ENCODE measurements at regions not wholly inside any gene's neighbourhood (a gene's known extent, or its start where the extent isn't known, plus 50 kb on each side); places are given as distances from the start of the nearest gene placed in this dataset.

DNA sequence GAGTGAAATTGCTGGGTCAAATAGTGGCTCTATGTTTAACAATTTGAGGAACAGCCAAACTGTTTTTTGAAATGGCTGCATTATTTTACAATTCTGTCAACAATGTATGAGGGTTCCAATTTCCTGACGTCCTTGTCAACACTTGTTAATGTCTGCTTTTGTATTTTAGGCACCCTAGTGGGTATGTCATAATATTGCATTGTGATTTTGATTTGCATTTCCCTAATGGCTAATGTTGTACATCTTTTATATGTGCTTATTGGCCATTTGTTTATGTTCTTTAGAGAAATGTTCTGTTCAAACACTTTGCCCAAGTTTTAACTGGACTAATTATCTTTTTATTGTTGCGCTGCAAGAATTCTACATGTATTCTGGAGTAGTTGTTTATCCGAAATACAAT lies 93.2 kb downstream of the GPR65 start:
- Mint-ChIP-seq H3K4me3 (no peak overlapping the region), H3K27me3 (ENCODE audit: low read depth) (no peaks in the 10 kb centered on the region), H3K27ac (no peak overlapping the region), H3K9me3 (no peaks in the 10 kb centered on the region; the same call in 1 of the 2 replicates), H3K36me3 (no peaks in the 10 kb centered on the region), H3K4me1 (peaks cover 20% of the 10 kb centered on the region)
- ATAC-seq, result no peak
- POLR2A ChIA-PET, result interaction anchor here (0.7 kb wide), 1 partner anchor 105 kb away, joined by 4 read pairs; no protein-coding TSS in a partner anchor
- DNase-seq (ENCODE audit: low spot score), result no peak
- TF ChIP-seq, protein P1, sequence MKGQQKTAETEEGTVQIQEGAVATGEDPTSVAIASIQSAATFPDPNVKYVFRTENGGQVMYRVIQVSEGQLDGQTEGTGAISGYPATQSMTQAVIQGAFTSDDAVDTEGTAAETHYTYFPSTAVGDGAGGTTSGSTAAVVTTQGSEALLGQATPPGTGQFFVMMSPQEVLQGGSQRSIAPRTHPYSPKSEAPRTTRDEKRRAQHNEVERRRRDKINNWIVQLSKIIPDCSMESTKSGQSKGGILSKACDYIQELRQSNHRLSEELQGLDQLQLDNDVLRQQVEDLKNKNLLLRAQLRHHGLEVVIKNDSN (CRISPR knock-in tag; IDR thresholded peaks at IDR 0.05), result no peak
- TF ChIP-seq ZNF138 (CRISPR knock-in tag; conservative IDR thresholded peaks at IDR 0.05) (no peak), SMAD4 (CRISPR knock-in tag; IDR thresholded peaks at IDR 0.05) (no peak), ZNF263 (CRISPR knock-in tag; IDR thresholded peaks at IDR 0.05; ENCODE audit: low read depth) (no peak), SP1 (CRISPR knock-in tag; conservative IDR thresholded peaks at IDR 0.05) (no peak), MYBL2 (CRISPR knock-in tag; IDR thresholded peaks at IDR 0.05) (no peak), TP53 (CRISPR knock-in tag; IDR thresholded peaks at IDR 0.05) (no peak), ZNF219 (CRISPR knock-in tag; IDR thresholded peaks at IDR 0.05; ENCODE audit: borderline replicate concordance) (no peak), ZNF396 (CRISPR knock-in tag; IDR thresholded peaks at IDR 0.05; ENCODE audit: borderline replicate concordance) (no peak), ZNF232 (CRISPR knock-in tag; IDR thresholded peaks at IDR 0.05) (no peak), SOX15 (CRISPR knock-in tag; IDR thresholded peaks at IDR 0.05) (no peak), JAZF1 (CRISPR knock-in tag; IDR thresholded peaks at IDR 0.05) (no peak), RORB (CRISPR knock-in tag; IDR thresholded peaks at IDR 0.05) (no peak), NR2C2 (CRISPR knock-in tag; IDR thresholded peaks at IDR 0.05) (no peak)
- TF ChIP-seq, protein P2, sequence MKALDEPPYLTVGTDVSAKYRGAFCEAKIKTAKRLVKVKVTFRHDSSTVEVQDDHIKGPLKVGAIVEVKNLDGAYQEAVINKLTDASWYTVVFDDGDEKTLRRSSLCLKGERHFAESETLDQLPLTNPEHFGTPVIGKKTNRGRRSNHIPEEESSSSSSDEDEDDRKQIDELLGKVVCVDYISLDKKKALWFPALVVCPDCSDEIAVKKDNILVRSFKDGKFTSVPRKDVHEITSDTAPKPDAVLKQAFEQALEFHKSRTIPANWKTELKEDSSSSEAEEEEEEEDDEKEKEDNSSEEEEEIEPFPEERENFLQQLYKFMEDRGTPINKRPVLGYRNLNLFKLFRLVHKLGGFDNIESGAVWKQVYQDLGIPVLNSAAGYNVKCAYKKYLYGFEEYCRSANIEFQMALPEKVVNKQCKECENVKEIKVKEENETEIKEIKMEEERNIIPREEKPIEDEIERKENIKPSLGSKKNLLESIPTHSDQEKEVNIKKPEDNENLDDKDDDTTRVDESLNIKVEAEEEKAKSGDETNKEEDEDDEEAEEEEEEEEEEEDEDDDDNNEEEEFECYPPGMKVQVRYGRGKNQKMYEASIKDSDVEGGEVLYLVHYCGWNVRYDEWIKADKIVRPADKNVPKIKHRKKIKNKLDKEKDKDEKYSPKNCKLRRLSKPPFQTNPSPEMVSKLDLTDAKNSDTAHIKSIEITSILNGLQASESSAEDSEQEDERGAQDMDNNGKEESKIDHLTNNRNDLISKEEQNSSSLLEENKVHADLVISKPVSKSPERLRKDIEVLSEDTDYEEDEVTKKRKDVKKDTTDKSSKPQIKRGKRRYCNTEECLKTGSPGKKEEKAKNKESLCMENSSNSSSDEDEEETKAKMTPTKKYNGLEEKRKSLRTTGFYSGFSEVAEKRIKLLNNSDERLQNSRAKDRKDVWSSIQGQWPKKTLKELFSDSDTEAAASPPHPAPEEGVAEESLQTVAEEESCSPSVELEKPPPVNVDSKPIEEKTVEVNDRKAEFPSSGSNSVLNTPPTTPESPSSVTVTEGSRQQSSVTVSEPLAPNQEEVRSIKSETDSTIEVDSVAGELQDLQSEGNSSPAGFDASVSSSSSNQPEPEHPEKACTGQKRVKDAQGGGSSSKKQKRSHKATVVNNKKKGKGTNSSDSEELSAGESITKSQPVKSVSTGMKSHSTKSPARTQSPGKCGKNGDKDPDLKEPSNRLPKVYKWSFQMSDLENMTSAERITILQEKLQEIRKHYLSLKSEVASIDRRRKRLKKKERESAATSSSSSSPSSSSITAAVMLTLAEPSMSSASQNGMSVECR (CRISPR knock-in tag; IDR thresholded peaks at IDR 0.05; ENCODE audit: borderline replicate concordance), result no peak
- TF ChIP-seq, protein P3, sequence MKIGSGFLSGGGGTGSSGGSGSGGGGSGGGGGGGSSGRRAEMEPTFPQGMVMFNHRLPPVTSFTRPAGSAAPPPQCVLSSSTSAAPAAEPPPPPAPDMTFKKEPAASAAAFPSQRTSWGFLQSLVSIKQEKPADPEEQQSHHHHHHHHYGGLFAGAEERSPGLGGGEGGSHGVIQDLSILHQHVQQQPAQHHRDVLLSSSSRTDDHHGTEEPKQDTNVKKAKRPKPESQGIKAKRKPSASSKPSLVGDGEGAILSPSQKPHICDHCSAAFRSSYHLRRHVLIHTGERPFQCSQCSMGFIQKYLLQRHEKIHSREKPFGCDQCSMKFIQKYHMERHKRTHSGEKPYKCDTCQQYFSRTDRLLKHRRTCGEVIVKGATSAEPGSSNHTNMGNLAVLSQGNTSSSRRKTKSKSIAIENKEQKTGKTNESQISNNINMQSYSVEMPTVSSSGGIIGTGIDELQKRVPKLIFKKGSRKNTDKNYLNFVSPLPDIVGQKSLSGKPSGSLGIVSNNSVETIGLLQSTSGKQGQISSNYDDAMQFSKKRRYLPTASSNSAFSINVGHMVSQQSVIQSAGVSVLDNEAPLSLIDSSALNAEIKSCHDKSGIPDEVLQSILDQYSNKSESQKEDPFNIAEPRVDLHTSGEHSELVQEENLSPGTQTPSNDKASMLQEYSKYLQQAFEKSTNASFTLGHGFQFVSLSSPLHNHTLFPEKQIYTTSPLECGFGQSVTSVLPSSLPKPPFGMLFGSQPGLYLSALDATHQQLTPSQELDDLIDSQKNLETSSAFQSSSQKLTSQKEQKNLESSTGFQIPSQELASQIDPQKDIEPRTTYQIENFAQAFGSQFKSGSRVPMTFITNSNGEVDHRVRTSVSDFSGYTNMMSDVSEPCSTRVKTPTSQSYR (CRISPR knock-in tag; IDR thresholded peaks at IDR 0.05), result no peak
- TF ChIP-seq, protein P4, sequence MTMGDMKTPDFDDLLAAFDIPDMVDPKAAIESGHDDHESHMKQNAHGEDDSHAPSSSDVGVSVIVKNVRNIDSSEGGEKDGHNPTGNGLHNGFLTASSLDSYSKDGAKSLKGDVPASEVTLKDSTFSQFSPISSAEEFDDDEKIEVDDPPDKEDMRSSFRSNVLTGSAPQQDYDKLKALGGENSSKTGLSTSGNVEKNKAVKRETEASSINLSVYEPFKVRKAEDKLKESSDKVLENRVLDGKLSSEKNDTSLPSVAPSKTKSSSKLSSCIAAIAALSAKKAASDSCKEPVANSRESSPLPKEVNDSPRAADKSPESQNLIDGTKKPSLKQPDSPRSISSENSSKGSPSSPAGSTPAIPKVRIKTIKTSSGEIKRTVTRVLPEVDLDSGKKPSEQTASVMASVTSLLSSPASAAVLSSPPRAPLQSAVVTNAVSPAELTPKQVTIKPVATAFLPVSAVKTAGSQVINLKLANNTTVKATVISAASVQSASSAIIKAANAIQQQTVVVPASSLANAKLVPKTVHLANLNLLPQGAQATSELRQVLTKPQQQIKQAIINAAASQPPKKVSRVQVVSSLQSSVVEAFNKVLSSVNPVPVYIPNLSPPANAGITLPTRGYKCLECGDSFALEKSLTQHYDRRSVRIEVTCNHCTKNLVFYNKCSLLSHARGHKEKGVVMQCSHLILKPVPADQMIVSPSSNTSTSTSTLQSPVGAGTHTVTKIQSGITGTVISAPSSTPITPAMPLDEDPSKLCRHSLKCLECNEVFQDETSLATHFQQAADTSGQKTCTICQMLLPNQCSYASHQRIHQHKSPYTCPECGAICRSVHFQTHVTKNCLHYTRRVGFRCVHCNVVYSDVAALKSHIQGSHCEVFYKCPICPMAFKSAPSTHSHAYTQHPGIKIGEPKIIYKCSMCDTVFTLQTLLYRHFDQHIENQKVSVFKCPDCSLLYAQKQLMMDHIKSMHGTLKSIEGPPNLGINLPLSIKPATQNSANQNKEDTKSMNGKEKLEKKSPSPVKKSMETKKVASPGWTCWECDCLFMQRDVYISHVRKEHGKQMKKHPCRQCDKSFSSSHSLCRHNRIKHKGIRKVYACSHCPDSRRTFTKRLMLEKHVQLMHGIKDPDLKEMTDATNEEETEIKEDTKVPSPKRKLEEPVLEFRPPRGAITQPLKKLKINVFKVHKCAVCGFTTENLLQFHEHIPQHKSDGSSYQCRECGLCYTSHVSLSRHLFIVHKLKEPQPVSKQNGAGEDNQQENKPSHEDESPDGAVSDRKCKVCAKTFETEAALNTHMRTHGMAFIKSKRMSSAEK (CRISPR knock-in tag; IDR thresholded peaks at IDR 0.05; ENCODE audit: borderline replicate concordance), result no peak
- TF ChIP-seq, protein P5, sequence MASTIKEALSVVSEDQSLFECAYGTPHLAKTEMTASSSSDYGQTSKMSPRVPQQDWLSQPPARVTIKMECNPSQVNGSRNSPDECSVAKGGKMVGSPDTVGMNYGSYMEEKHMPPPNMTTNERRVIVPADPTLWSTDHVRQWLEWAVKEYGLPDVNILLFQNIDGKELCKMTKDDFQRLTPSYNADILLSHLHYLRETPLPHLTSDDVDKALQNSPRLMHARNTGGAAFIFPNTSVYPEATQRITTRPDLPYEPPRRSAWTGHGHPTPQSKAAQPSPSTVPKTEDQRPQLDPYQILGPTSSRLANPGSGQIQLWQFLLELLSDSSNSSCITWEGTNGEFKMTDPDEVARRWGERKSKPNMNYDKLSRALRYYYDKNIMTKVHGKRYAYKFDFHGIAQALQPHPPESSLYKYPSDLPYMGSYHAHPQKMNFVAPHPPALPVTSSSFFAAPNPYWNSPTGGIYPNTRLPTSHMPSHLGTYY (CRISPR knock-in tag; IDR thresholded peaks at IDR 0.05), result no peak
- TF ChIP-seq, protein P6, sequence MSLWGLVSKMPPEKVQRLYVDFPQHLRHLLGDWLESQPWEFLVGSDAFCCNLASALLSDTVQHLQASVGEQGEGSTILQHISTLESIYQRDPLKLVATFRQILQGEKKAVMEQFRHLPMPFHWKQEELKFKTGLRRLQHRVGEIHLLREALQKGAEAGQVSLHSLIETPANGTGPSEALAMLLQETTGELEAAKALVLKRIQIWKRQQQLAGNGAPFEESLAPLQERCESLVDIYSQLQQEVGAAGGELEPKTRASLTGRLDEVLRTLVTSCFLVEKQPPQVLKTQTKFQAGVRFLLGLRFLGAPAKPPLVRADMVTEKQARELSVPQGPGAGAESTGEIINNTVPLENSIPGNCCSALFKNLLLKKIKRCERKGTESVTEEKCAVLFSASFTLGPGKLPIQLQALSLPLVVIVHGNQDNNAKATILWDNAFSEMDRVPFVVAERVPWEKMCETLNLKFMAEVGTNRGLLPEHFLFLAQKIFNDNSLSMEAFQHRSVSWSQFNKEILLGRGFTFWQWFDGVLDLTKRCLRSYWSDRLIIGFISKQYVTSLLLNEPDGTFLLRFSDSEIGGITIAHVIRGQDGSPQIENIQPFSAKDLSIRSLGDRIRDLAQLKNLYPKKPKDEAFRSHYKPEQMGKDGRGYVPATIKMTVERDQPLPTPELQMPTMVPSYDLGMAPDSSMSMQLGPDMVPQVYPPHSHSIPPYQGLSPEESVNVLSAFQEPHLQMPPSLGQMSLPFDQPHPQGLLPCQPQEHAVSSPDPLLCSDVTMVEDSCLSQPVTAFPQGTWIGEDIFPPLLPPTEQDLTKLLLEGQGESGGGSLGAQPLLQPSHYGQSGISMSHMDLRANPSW (CRISPR knock-in tag; conservative IDR thresholded peaks at IDR 0.05; ENCODE audit: low read depth), result no peak
- CTCF ChIA-PET, result no interaction called here
